Naive thymus-derived CD8-positive, alpha-beta T cell (primary cell): ENCODE measurements at regions not wholly inside any gene's neighbourhood (a gene's known extent, or its start where the extent isn't known, plus 50 kb on each side); places are given as distances from the start of the nearest gene placed in this dataset.

Experiments used
- ATAC-seq, 2 donors: fragments of 150-1000 bp; cut with Tn5 transposase in 1 of 2; sonication (Bioruptor Pico), chemical (Tn5 transposase) in 1 of 2; 1 replicate in 1 of 2; 2 replicates in 1 of 2; pipeline ENCODE4 v1.10.0; 2021; ENCODE audit warnings: mild to moderate bottlenecking in 2 of 2, moderate library complexity in 2 of 2
- POLR2A ChIA-PET: fragments of 350-600 bp; sonication (Branson Sonifier 250); formaldehyde crosslinking; loops from one replicate; lab custom pipeline; 2021; ENCODE audit warnings: antibody characterized with exemption; lab: Charles Lee
- DNase-seq, 10 donors: peaks; one replicate each; pipeline versions ENCODE4 v3.0.0 to v3.0.0-alpha.2; 2020 to 2022
- H3K27ac Mint-ChIP-seq, 10 donors: one replicate each; pipeline ENCODE4 v1.8.0; 2020 to 2022; ENCODE audit warnings: mild to moderate bottlenecking in 10 of 10, mixed read lengths in 10 of 10, moderate library complexity in 4 of 10, inconsistent platforms in 1 of 10
- H3K27me3 Mint-ChIP-seq, 5 donors: one replicate each; pipeline ENCODE4 v1.8.0; 2021 to 2022; ENCODE audit warnings: mixed read lengths in 5 of 5
- H3K36me3 Mint-ChIP-seq, 3 donors: one replicate each; pipeline ENCODE4 v1.8.0; 2020 to 2022; ENCODE audit warnings: mixed read lengths in 3 of 3, mild to moderate bottlenecking in 2 of 3, inconsistent platforms in 1 of 3
- H3K4me1 Mint-ChIP-seq, 4 donors: one replicate each; pipeline ENCODE4 v1.8.0; 2021 to 2022; ENCODE audit warnings: mixed read lengths in 4 of 4
- H3K4me3 Mint-ChIP-seq, 10 donors: one replicate each; pipeline ENCODE4 v1.8.0; 2020 to 2022; ENCODE audit warnings: mild to moderate bottlenecking in 10 of 10, mixed read lengths in 10 of 10, moderate library complexity in 6 of 10, inconsistent platforms in 1 of 10
- H3K9me3 Mint-ChIP-seq, 9 donors: one replicate each; pipeline ENCODE4 v1.8.0; 2020 to 2022; ENCODE audit warnings: mixed read lengths in 9 of 9, mild to moderate bottlenecking in 3 of 9, inconsistent platforms in 1 of 9, moderate library complexity in 1 of 9

DNA sequence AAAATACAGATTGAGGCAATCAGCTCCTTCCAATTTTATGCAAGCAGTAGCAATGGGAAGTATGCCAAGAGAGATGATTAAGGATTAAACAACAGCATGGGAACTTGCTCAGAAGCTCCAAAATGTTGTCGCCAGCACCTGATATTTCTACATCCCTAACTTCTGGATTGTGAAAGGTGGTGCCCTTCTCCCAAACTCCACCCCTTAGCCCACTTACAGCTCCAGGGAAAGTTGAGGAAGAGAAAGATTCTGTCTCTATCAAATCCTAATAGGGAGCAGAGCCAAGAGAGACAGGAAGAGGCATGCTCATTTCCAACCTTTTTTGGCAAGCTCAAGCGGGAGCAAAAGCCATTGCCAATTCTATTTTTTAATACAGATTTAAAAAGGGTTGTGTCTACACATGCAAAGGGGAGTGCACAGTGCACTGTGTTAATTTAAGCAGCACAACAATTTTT is 92.4 kb upstream of the NR3C1 start:
- DNase-seq (no peak), ATAC-seq (no peak)
- peaks cover 0 to 8% (median 0%) of the 10 kb centered on the region in 9 donors for H3K9me3 Mint-ChIP-seq
- POLR2A ChIA-PET: no interaction called here
- no peaks in the 10 kb centered on the region for H3K36me3 Mint-ChIP-seq
- H3K4me1 Mint-ChIP-seq: no peaks in the 10 kb centered on the region
- H3K27ac Mint-ChIP-seq: no peak overlapping the region
- no peak overlapping the region for H3K4me3 Mint-ChIP-seq
- H3K27me3 Mint-ChIP-seq: peaks cover 0 to 5% (median 0%) of the 10 kb centered on the region in 5 donors

DNA sequence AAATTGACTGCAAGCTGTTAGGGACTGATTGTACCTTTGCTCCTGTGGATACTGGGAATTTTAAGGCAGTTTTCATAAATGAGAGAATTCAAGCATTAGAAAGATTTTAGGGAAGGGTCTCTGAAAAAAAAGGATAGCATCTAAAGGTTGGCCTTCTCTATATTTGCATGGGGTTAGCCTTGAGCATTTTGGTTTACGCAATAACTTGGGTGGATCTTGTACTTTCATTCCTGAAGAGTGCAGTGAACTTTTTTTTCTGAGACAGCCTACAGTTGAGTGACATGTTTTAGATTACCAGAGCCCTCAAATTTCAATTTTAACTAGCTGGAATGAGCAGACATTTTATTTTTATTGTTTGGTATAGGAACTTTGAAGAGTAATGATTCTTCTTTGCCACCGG is 91.6 kb upstream of the NR3C1 start:
- DNase-seq (no peak), ATAC-seq (no peak)
- Mint-ChIP-seq H3K27ac (no peak overlapping the region), H3K27me3 (peaks cover 0 to 5% (median 0%) of the 10 kb centered on the region in 5 donors), H3K36me3 (no peaks in the 10 kb centered on the region), H3K4me1 (no peaks in the 10 kb centered on the region), H3K9me3 (peaks cover 0 to 8% (median 0%) of the 10 kb centered on the region in 9 donors), H3K4me3 (no peak overlapping the region)
- POLR2A ChIA-PET: no interaction called here

DNA sequence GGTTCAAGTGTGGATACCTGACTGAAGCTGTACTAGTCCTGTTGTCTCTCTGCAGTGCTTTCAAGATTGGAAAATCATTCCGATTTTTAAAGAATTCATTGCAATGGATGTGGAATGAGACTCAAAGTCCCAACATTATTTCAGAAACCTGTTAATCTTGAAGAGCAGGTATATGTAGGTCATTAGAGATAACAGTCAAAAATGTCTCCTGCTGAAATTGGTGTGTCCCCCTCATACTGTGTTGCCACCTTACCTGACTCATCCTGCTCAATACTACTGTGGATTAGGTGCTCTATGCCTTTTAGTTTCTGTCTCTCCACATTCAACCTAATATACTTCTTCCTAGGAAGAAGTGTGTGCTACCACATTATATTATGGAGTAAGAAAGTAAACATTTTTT is 91.1 kb upstream of the NR3C1 start:
- H3K27ac Mint-ChIP-seq: no peak overlapping the region
- peaks cover 0 to 5% (median 0%) of the 10 kb centered on the region in 5 donors for H3K27me3 Mint-ChIP-seq
- no peak overlapping the region for H3K4me3 Mint-ChIP-seq
- H3K36me3 Mint-ChIP-seq: no peaks in the 10 kb centered on the region
- POLR2A ChIA-PET: no interaction called here
- peaks cover 0 to 8% (median 0%) of the 10 kb centered on the region in 9 donors for H3K9me3 Mint-ChIP-seq
- H3K4me1 Mint-ChIP-seq: no peaks in the 10 kb centered on the region
- no peak for DNase-seq
- ATAC-seq: no peak

DNA sequence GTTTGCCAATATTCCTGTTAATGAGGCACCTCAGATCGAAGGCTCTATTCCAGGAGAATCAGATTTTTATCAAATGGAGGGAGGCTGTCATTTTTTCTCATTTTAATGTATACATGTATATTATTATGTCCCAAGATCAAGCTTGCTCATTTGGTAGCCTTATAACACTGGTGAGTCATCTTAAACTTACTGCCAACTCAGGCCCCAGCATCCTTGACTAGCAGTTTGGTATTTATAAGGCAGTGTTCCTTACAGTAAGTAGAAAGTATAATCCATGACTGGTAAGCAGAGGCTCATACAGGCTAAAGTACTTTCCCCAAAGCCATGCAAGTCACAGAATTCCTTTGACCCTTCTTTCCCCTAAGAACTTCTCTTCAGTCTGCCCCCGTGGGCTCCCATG is 90.7 kb upstream of the NR3C1 start:
- ATAC-seq (no peak), DNase-seq (no peak)
- H3K4me3 Mint-ChIP-seq: no peak overlapping the region
- no peaks in the 10 kb centered on the region for H3K36me3 Mint-ChIP-seq
- peaks cover 0 to 8% (median 0%) of the 10 kb centered on the region in 9 donors for H3K9me3 Mint-ChIP-seq
- peaks cover 0 to 4% (median 0%) of the 10 kb centered on the region in 5 donors for H3K27me3 Mint-ChIP-seq
- POLR2A ChIA-PET: no interaction called here
- no peaks in the 10 kb centered on the region for H3K4me1 Mint-ChIP-seq
- no peak overlapping the region for H3K27ac Mint-ChIP-seq

DNA sequence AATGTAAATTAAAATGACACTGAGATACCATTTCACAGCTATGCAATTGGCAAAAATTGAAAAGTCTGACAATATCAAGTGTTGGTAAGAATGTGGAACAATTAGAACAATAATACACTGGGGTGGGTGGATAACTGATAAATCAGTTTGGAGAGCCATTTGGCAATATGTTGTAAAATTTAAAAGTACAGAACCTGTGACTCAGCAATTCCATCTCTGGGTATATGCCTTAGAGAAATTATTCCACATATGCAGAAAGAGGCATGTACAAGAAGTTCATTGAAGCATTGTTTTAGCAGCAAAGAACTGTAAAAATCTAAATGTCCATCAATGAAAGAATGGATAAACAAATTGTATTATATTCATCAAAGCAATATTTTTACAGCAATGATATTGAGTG is 89.3 kb upstream of the NR3C1 start:
- Mint-ChIP-seq H3K36me3 (no peaks in the 10 kb centered on the region), H3K9me3 (peaks cover 0 to 8% (median 0%) of the 10 kb centered on the region in 9 donors), H3K27ac (no peak overlapping the region), H3K4me3 (no peak overlapping the region), H3K27me3 (peaks cover 0 to 1% (median 0%) of the 10 kb centered on the region in 5 donors), H3K4me1 (no peaks in the 10 kb centered on the region)
- no peak for ATAC-seq
- DNase-seq: no peak
- POLR2A ChIA-PET: no interaction called here

DNA sequence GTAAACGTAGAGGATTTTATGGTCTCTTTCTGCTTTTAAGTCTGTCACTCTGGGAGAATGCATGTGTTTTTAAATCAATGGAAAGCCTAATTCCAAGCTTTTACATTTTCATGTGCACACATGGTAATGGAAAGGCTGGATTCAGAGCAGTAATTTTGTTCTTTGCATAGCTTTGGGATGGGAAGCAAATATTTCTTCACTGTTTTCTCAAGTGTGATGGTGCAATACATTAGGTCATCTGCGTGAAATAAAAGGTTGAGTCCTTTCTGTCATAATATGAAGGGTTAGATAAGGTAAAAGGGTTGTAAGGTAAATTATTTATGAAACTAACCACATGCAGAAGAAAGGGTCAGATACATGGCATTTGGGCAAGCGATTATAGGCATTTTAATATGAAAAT is 88.2 kb upstream of the NR3C1 start:
- POLR2A ChIA-PET: no interaction called here
- peaks cover 0 to 1% (median 0%) of the 10 kb centered on the region in 5 donors for H3K27me3 Mint-ChIP-seq
- no peak overlapping the region for H3K27ac Mint-ChIP-seq
- no peak overlapping the region for H3K4me3 Mint-ChIP-seq
- peaks cover 0 to 8% (median 0%) of the 10 kb centered on the region in 9 donors for H3K9me3 Mint-ChIP-seq
- DNase-seq: no peak
- H3K36me3 Mint-ChIP-seq: no peaks in the 10 kb centered on the region
- no peaks in the 10 kb centered on the region for H3K4me1 Mint-ChIP-seq
- no peak for ATAC-seq

DNA sequence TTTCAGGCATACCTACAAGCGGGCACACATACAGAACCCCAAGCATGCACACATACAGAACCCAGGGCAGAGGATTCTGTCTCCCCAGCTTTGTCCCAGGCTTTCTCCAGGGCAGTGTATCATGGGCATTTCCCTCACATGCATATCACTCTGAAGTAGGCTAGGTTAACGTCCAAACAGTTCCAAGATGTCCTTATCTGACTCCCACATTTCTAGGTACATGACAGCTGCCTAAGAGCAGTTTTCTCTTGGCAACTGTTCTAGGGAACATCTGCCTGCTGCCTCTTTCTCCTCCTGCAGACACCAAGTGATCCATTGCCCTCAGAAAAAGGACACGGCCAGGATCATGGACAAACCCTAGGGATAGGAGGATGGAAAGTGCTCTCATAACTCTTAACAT is 84.9 kb upstream of the NR3C1 start:
- Mint-ChIP-seq H3K4me3 (no peak overlapping the region), H3K36me3 (no peaks in the 10 kb centered on the region), H3K9me3 (peaks cover 0 to 8% (median 0%) of the 10 kb centered on the region in 9 donors)

DNA sequence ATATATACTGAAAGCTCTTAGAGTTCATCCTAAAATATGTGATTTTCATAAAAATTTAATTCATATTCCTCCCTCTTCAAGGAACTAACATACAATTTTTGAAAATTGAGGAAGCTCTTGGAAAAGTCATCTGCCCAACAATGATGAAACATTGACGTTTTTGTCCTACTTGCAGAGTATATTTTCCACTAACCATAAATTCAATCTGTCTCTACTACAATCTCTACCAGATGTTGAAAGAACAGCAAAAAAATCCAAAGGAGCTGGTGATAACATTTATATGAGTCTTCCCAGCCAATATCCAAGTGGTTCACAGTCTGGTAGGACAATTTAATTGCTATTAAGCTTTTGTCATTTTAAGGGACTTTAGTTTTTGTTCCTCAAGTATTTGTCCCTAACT is 81.1 kb upstream of the NR3C1 start:
- peaks cover 0 to 2% (median 0%) of the 10 kb centered on the region in 9 donors for H3K9me3 Mint-ChIP-seq
- no peak for DNase-seq
- H3K4me3 Mint-ChIP-seq: no peak overlapping the region
- no peak for ATAC-seq
- no peaks in the 10 kb centered on the region for H3K4me1 Mint-ChIP-seq
- H3K27me3 Mint-ChIP-seq: no peaks in the 10 kb centered on the region
- POLR2A ChIA-PET: no interaction called here
- no peak overlapping the region for H3K27ac Mint-ChIP-seq
- H3K36me3 Mint-ChIP-seq: no peaks in the 10 kb centered on the region

More for the DNA sequence above, 84.9 kb upstream of the NR3C1 start:
- ATAC-seq (no peak), DNase-seq (no peak)
- Mint-ChIP-seq H3K27ac (no peak overlapping the region), H3K4me1 (no peaks in the 10 kb centered on the region), H3K27me3 (peaks cover 0 to 1% (median 0%) of the 10 kb centered on the region in 5 donors)
- POLR2A ChIA-PET: no interaction called here

DNA sequence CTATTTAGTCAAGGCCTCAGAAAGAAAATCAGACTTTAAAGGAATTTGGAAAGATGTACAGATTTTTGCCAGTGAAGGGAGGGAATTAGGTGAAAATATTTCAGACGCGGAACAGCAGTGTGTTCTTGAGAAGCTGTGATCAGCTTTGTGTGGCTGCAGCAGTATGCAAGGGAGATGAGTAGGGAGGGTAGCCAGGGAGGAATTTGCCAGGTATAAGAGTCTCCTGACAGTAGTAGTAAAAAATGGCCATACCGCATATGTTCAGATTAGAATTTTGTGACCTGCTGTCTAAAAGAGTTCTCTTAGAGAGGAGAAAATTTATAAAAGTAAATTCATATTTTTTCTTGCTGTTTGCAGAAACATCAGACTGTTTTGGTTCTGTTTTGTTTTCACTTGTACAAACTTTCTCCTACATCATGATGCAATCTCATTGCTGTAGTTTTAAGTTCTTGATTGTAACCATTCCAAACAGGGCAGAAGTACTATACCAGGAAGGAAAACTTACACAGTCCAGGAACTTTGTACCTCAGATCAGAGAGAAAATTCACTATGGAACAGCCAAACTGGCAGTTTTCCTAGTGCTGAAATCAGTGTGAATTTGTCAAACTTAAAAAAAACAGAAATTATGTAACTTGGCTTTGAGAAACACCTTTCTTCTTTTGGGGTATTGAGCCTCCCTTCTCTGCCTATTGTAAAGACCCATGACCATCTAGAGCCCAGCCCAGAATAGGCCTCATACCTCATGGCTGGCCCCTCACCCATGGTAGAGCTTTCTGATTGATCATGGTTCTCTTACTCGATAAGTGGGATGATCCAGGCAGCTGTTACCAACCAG is 78.4 kb upstream of the NR3C1 start:
- no peak overlapping the region for H3K27ac Mint-ChIP-seq
- no peaks in the 10 kb centered on the region for H3K4me1 Mint-ChIP-seq
- ATAC-seq (no peak), DNase-seq (no peak)
- POLR2A ChIA-PET: no interaction called here
- no peaks in the 10 kb centered on the region for H3K27me3 Mint-ChIP-seq
- H3K9me3 Mint-ChIP-seq: peaks cover 0 to 2% (median 0%) of the 10 kb centered on the region in 9 donors
- H3K36me3 Mint-ChIP-seq: no peaks in the 10 kb centered on the region
- H3K4me3 Mint-ChIP-seq: no peak overlapping the region

DNA sequence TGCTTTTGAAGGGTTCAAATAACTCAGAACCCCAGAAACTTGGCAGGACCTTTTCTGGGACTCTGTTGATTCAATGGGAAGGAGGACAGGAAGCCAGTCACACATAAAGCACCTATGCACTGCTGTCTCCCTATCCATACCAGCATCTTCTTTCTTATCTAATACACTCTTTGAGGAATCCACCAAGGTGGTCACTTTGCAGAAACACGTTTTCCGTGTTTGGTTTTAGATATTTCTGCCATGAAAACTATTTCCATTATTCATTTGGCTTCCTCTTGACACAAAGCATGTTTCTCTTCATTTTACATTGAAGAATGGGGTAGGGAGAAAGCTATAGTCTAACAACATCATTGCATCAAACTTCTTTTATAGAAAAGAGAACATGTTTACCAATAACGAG is 76.5 kb upstream of the NR3C1 start:
- Mint-ChIP-seq H3K4me1 (no peaks in the 10 kb centered on the region), H3K4me3 (no peak overlapping the region), H3K36me3 (no peaks in the 10 kb centered on the region), H3K27me3 (no peaks in the 10 kb centered on the region), H3K27ac (no peak overlapping the region), H3K9me3 (peaks cover 0 to 2% (median 0%) of the 10 kb centered on the region in 9 donors)
- DNase-seq (no peak), ATAC-seq (no peak)
- POLR2A ChIA-PET: no interaction called here

DNA sequence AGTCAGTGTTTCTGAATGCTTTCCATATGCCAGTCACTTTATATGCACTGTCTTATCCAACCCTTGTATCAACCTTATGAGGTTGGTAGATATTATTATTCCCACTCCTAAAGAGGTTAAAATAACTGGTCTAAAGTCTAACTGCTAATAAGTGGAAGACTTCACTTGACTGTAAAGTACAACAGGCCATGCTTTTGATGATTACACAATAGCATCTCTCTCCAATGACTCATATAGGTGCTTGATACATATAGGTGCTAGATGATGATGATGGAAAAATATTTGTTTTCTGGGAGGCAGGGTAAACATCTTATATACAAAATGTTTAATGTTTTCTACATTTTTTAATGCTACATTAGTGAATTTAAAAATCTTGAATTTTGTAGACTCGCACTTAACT is 75.9 kb upstream of the NR3C1 start:
- Mint-ChIP-seq H3K36me3 (no peaks in the 10 kb centered on the region), H3K9me3 (peaks cover 0 to 2% (median 0%) of the 10 kb centered on the region in 9 donors), H3K27me3 (no peaks in the 10 kb centered on the region), H3K4me3 (no peak overlapping the region), H3K4me1 (no peaks in the 10 kb centered on the region), H3K27ac (no peak overlapping the region)
- DNase-seq (no peak), ATAC-seq (no peak)
- POLR2A ChIA-PET: no interaction called here

DNA sequence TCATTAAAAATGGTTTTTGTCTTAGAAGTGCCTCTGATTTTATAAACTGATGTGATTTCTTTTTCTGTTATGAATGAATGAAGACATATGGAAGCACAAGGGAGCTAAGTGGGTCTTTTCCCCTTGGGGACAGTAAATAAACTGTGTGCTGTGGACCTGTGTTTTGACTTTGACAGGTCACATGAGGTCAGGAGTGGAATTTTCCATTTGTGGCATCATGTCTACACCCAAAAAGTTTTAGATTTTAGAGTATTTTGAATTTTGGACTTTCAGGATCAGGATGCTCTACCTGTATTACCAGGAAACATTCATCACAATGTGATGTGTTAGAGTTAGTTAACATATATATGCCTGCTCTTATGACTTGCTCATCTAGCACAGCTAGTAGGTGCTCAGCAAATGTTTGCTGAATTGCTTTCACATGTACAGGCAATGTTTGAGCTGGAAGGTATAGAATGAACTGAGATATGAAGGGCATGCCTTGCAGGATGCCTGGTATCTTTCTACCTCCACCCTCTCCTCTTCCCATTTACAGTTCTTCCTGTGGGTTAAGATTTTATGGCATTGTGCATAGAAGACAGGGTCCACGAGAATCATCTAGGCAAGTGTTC is 73.2 kb upstream of the NR3C1 start:
- no peaks in the 10 kb centered on the region for H3K36me3 Mint-ChIP-seq
- no peaks in the 10 kb centered on the region for H3K4me1 Mint-ChIP-seq

DNA sequence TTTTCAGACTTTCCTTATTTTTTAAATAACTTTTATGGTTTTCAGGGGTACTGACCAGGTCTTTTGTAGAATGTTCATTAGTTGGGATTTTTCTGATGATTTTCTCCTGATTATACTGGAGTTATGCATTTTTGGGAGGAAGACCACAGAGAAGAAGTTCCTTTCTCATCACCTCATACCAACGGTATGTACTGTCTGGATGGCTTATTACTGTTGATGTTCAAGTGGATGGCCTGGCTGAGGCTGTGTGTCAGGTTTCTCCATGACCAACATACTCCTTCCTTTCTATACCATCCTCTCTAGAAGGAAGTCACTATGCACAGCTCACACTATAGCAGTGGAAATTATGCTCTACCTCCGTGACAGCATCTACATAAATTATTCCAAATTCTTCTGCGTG is 71.1 kb upstream of the NR3C1 start:
- Mint-ChIP-seq H3K27me3 (no peaks in the 10 kb centered on the region), H3K36me3 (no peaks in the 10 kb centered on the region), H3K27ac (no peak overlapping the region), H3K4me1 (no peaks in the 10 kb centered on the region), H3K4me3 (no peak overlapping the region), H3K9me3 (no peaks in the 10 kb centered on the region)
- DNase-seq (no peak), ATAC-seq (no peak)
- POLR2A ChIA-PET: no interaction called here

More for the DNA sequence above, 73.2 kb upstream of the NR3C1 start:
- ATAC-seq (no peak), DNase-seq (no peak)
- POLR2A ChIA-PET: no interaction called here
- no peaks in the 10 kb centered on the region for H3K9me3 Mint-ChIP-seq
- H3K27ac Mint-ChIP-seq: no peak overlapping the region
- no peak overlapping the region for H3K4me3 Mint-ChIP-seq
- no peaks in the 10 kb centered on the region for H3K27me3 Mint-ChIP-seq
